HG03442 (cell line): ENCODE measurements at regions not wholly inside any gene's neighbourhood (a gene's known extent, or its start where the extent isn't known, plus 50 kb on each side); places are given as distances from the start of the nearest gene placed in this dataset.

Experiments used
- ATAC-seq: cut with Tn5 transposase; IDR thresholded peaks from one replicate; pipeline ENCODE4 v1.9.1; 2021; ENCODE audit warnings: mild to moderate bottlenecking, moderate library complexity; ENCODE audit not compliant: unreplicated experiment

DNA sequence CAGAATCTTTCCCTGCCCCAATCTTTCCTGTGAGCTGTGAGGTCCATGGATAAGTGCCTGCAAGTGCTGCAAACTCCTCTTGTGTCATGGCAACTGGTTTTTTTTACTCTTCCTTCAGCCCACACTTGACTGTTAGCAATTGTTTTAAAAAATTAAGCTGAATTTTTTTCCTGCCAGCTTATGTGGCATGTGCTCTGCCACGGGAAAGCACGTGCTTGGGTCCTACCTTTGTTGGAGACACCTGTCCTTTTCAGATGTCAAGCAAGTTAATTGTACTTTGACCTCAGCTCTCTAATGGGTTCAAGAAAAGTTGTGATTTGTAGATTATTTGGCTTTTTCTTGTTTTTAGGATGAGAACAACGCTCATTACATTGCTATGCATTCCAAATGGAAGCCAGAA lies 398.5 kb downstream of the NUF2 start:
- no peak for ATAC-seq

DNA sequence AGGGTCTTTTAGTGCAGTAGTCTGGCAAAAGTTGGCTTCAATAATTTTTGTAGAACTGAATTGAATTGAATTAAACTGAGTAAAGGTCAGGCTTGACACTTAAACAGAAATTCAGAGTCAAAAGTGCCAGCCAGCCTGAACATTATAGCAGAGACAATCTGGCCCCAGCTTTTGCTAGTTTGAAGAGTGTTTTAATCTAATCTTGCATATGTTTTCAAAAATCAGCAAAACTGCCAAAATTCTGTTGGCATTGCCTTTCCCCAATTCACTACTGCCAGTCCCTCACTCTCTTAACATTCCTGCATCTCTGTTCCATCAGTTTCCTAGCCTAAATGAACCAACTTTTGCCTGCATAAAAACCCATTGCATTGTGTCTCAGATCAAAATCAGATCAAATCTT lies 403.8 kb downstream of the NUF2 start:
- no peak for ATAC-seq

GRCh38 chr1:163730411-163730821 lies 408.7 kb downstream of the NUF2 start:
- ATAC-seq: no peak

- ATAC-seq: no peak
These were observed 415.5 kb downstream of the NUF2 start for GRCh38 chr1:163737261-163737660.

DNA sequence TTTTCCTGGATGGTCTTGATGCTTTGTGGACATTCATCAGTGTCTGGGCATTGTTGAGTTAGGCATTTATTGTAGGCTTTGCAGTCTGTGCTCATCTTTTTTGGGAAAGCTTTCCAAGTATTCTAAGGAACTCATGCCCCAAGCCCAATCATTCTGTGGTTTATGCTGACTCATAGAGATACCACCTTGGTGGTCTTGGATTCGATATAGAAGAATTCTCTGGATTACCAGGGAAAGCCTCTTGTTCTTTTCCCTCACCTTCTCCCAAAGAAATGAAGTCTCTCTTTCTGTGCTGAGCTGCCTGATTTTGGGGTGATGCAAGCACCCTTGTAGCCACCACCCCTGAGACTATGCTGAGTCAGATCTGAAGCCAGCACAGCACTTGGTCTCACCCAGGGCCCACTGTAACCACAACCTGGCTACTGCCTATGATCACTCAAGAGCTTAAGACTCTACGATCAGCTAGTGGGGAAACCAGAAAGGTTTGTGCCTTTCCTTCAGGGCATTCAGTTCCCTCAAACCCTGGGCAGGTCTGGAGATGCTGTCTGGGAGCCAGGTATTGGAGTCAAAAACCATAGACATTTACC lies 422.6 kb downstream of the NUF2 start:
- no peak for ATAC-seq

DNA sequence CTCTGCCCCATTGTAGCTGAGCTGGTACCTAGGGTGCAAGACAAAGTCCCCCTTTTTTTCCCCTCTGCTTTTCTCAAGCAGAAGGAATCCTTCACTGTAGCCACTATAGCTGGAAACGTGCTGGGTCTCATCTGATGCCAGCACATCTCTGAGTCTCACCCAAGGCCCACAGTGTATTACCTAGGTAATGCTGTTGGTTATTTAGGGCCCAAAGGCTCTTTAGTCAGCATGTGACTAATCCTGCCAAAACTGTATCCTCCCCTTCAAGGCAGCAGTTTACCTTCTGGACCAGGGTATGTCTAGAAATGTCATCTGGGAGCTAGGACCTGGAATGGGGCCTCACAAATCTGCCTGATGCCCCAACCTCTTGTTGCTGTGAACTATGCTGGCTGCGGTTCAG lies 423.4 kb downstream of the NUF2 start:
- no peak for ATAC-seq

DNA sequence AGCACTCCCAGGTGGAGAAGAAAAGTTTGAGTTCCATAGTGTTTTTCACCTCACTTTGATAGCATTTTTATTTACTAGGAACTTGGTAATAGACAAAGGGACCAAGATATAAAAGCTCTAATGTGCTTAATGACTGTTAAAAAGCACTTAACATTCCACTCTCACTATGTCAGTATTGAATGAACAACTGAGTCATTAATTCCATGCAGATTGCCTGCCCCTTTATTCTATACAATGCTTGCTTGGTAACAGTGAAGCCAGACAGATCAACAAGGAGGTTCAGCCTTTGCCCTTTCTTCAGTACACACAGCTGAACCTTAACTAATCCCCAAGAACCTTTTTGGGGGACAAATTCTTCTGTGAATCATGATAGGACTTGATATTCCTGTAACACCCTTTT lies 425.5 kb downstream of the NUF2 start:
- ATAC-seq: no peak

GRCh38 chr1:163747855-163748254 lies 426.1 kb downstream of the NUF2 start:
- no peak for ATAC-seq

DNA sequence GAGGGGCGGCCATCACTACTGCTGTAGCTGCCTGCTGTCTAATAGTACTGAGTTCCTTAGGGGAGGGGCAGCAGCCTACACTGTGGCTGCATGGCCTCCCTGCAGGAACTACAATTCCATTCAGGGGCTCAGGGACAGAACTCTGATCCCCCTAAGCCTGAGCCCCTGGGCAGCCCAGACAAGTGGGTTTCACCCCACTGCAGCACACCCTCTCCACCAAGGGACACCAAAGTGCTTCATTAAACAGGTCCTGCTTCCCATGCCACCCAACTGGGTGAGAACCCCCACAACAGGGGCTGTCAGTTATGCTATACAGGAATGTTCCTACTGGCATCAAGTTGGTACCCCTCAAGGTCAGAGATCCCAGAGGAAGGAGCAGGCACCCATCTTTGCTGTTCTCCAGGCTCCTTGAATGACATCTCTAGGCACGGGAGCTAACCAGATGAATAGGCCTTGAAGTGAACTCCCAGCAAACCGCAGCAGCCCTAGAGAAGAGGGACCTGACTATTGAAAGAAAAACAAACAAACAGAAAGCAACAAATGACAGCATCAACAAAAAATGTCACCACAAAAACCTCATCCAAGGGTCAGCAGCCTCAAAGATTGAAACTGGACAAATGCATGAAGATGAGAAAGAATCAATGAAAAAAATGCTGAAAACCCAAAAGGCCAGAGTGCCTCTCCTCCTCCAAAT lies 437.4 kb downstream of the NUF2 start:
- ATAC-seq: no peak

DNA sequence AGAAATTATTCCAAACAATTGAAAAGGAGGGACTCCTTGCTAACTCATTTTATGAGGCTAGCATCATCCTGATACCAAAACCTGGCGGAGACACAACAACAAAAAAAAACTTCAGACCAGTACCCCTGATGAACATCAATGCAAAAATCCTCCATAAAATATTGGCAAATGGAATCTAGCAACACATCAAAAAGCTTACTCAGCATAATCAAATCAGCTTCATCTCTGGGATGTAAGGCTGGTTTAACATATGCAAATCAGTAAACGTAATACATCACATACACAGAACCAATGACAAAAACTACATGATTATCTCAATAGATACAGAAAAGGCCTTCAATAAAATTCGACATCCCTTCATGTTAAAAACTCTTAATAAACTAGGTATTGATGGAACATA lies 440.1 kb downstream of the NUF2 start:
- ATAC-seq: no peak

DNA sequence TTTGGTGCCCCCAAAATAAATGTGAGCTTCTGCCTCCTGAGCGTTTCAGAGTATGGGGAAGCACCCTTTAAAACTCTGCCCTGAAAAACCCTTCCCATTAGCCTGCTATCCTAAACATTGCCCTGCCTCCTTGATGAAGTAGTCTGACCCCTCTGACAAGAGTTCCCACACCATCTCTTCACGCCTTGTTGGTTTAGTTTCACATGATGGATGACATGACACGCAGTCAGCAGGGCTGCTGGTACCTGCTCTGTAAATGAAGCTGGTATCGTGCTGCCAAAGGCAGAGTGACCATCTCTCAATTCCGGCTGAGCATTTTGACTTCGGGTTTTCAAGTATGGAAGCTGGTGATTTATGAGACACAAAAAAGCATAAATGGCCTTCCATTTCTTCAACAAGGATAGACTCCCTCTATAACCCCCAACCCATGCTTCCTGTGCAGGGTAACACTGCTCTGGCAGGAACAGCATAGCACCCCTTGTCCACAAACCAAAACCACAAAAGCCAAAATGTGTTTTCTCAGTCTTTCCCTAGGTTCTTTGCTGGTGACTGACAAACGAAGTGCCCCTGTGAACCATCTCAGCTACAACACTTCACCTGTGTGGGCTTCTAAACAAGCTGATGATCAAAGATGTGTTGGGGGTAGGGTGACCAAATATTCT lies 444.6 kb downstream of the NUF2 start:
- ATAC-seq: no peak

DNA sequence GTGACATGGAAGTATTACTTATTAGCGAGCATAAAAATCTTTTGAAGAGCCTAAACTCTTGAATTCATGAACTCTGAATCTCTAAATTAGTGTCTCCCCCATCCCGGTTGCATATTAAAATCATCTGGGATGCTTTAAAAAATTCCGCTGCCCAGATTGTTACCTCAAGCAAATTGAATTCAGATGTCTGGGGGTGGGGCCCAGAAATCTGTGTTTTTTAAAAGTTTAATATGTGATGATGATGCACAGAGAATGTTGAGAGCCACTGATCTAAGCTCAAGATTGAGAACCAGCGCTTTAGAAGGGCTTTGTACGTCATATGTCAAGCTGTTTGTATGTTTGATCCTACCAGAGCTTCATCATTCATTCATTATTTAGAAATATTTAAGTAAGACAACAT lies 446.8 kb downstream of the NUF2 start:
- no peak for ATAC-seq

DNA sequence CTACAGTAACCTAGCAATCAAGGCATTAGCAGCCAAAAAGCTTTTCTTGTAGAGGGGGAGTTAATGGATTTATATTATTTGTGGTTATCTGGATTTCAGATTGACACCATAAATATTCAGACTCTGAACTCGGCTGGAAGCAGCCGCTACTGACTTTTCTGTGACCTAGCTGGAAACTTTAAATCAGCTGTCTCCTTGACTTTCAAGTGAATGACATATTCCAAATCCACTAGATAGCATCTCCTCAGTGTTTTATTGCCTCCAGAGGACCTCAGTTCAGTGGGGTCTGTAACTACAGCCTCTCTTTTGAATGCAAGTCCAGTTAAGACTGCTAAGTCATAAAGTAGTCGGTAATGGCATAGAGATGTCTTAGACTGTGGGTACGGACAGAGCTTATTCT lies 448.5 kb downstream of the NUF2 start:
- no peak for ATAC-seq

GRCh38 chr1:163771637-163772036 lies 449.9 kb downstream of the NUF2 start:
- ATAC-seq: no peak

GRCh38 chr1:163772246-163772645 lies 450.5 kb downstream of the NUF2 start:
- no peak for ATAC-seq

- no peak for ATAC-seq
These were observed 451.6 kb downstream of the NUF2 start for GRCh38 chr1:163773396-163773795.

GRCh38 chr1:163774401-163774945 lies 452.7 kb downstream of the NUF2 start:
- no peak for ATAC-seq

- no peak for ATAC-seq
These were observed 453.3 kb downstream of the NUF2 start for GRCh38 chr1:163774978-163775620.

DNA sequence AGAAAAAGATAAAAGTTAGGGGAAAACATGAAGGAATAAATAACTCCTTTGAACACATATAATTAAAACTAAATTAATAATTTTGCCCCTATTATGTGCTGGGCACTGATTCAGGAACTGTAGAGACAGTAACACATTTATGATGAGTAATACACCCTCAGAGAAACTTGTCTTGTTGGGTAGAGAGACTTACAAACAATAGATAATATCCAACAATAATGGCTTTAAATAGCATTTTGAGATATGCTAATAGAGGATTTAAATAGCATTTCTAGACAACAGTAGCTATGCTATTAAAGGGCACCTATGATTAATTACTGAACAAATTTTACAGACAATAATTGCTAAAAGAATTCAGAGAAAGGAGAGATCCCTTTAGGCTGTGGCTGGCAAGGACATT lies 455.5 kb downstream of the NUF2 start:
- no peak for ATAC-seq

GRCh38 chr1:163781146-163781545 lies 459.4 kb downstream of the NUF2 start:
- ATAC-seq: no peak

DNA sequence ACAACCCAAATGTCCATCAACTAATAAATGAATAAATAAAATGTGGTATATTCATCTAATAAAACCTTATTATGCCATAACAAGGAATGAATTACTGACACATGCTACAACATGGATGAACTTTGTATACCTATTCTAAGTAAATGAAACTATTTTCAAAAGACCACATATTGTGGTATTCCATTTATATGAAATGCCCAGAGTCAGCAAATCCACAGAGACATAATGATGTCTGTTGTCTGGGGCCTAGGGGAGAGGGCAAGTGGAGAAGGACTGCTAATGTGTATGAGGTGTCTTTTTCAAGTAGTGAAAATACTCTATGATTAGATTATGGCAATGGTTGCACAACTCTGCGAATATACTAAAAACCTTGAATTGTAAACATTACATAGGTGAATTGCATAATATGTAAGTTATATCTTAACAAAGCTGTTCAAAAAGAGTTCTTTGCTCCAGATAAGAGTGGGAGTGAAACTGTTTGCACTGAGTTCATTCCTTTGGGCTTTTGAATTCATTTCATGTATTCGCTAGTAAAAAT lies 464.2 kb downstream of the NUF2 start:
- ATAC-seq: no peak
